ENCODE measurements at regions not wholly inside any gene's neighbourhood (a gene's known extent, or its start where the extent isn't known, plus 50 kb on each side); places are given as distances from the start of the nearest gene placed in this dataset.

DNA sequence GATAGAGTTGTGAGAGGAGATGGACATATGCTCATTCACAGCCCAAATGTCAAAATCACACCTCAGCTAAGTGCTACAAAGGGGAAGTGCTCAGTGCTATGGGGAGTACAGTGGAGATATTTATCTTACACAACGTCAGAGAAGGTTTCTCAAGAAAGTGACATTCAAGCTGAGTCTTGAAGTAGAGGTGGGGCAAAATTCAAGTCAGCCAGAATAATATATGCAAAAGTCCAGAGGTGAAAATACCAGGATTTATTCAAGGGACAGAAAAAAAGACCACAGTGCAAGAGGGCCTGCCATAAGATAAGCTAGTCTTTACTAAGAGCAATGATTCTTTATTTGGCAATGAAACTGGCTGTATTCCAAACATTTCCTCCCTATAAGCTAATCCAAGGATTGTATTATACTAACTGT lies 327.8 kb upstream of the PIK3R1 start:
- intact Hi-C loops (cut with micrococcal nuclease) = no loop called here
- H3K27me3 ChIP-seq (ENCODE audit: control insufficient read depth in 2 of 2, insufficient read depth in 2 of 2, low read length in 2 of 2) = no peaks in the 10 kb centered on the region
- BruUV-seq (replicated peaks) = no TSS peak
- H3K79me2 ChIP-seq (ENCODE audit: control insufficient read depth, insufficient read depth, low read length) = no peaks in the 10 kb centered on the region
- H3K4me2 ChIP-seq (ENCODE audit: insufficient read depth, low read length) = no peak overlapping the region
- H3K9me3 ChIP-seq (replicated peaks; ENCODE audit: control insufficient read depth, insufficient read depth, low read length) = no peaks in the 10 kb centered on the region
- H2AFZ ChIP-seq (ENCODE audit: low read depth, low read length) = no peak overlapping the region
- H3K9me1 ChIP-seq (replicated peaks; ENCODE audit: control insufficient read depth, extremely low read depth, insufficient read depth, low read length) = no peaks in the 10 kb centered on the region
- CTCF ChIA-PET = no interaction called here
- TF ChIP-seq MYC (IDR thresholded peaks at IDR 0.05; ENCODE audit: low read depth, low read length) (no peak), EZH2 (IDR thresholded peaks at IDR 0.05; ENCODE audit: borderline replicate concordance, low read depth, low read length, severe bottlenecking) (no peak), CTCF (IDR thresholded peaks at IDR 0.05; ENCODE audit: extremely low read depth in 1 of 2, insufficient read depth in 1 of 2, low read depth in 1 of 2, low read length in 2 of 2) (no peak), JUN (IDR thresholded peaks at IDR 0.05; ENCODE audit: borderline replicate concordance, insufficient read depth, insufficient read length, low read depth) (no peak), POLR2A (IDR thresholded peaks at IDR 0.05; ENCODE audit: low read depth, low read length) (no peak), FOS (IDR thresholded peaks at IDR 0.05; ENCODE audit: borderline replicate concordance, insufficient read depth, low read length) (no peak), POLR2AphosphoS5 (IDR thresholded peaks at IDR 0.05; ENCODE audit: insufficient read depth, low read depth, low read length) (no peak), GATA2 (IDR thresholded peaks at IDR 0.05; ENCODE audit: insufficient read depth, insufficient read length, low read depth, low read length) (no peak), MAX (IDR thresholded peaks at IDR 0.05; ENCODE audit: insufficient read depth, insufficient read length) (no peak)
- H3K9ac ChIP-seq (replicated peaks; ENCODE audit: extremely low read depth, insufficient read depth, low read length) = no peak overlapping the region
- no peaks in the 10 kb centered on the region for H3K36me3 ChIP-seq (ENCODE audit: control insufficient read depth in 2 of 2, extremely low read depth in 1 of 2, insufficient read depth in 2 of 2, low read length in 2 of 2)
- no peaks in the 10 kb centered on the region for H4K20me1 ChIP-seq (replicated peaks; ENCODE audit: control insufficient read depth, extremely low read depth, insufficient read depth, low read length)
- DNase-seq (ENCODE audit: low read depth, low spot score) (no peak), FAIRE-seq (no peak)
- dilution Hi-C loops (cut with MboI; ENCODE audit: extremely low pct_ligation_motif_present, low sequenced_read_pairs) = no loop called here
- no peak overlapping the region for H3K4me3 ChIP-seq (replicated peaks in 1 of 3; ENCODE audit: insufficient read depth in 1 of 3, low read depth in 1 of 3, low read length in 3 of 3)
- POLR2A ChIA-PET = no interaction called here
- H3K4me1 ChIP-seq (ENCODE audit: control insufficient read depth, extremely low read depth, insufficient read depth, low read length) = no peaks in the 10 kb centered on the region
- no peak overlapping the region for H3K27ac ChIP-seq (ENCODE audit: insufficient read depth, low read depth, low read length)

Data from endothelial cell of umbilical vein (primary cell).